KMS-11 (cell line): ENCODE measurements at regions not wholly inside any gene's neighbourhood (a gene's known extent, or its start where the extent isn't known, plus 50 kb on each side); places are given as distances from the start of the nearest gene placed in this dataset.

Experiments used
- H2AFZ ChIP-seq: fragments of 200-600 bp; sonication (generic); 2 replicates; pipeline ENCODE4 v1.6.1; 2016; ENCODE audit warnings: antibody characterized with exemption, mixed run types, low read depth
- H3K27ac ChIP-seq: fragments of 200-600 bp; sonication (generic); 2 replicates; pipeline ENCODE4 v1.6.1; 2016; ENCODE audit warnings: mild to moderate bottlenecking, mixed run types
- H3K27me3 ChIP-seq: fragments of 200-600 bp; sonication (generic); 2 replicates; pipeline ENCODE4 v1.6.1; 2017; ENCODE audit warnings: mild to moderate bottlenecking, low read depth, mixed run types, moderate library complexity; ENCODE audit not compliant: insufficient read depth
- H3K36me3 ChIP-seq: fragments of 200-600 bp; sonication (generic); 2 replicates; pipeline ENCODE4 v1.6.1; 2017; ENCODE audit warnings: mild to moderate bottlenecking, mixed run types; ENCODE audit not compliant: insufficient read depth
- H3K4me1 ChIP-seq: fragments of 200-600 bp; sonication (generic); 2 replicates; pipeline ENCODE4 v1.6.1; 2016; ENCODE audit warnings: mild to moderate bottlenecking, low read depth, mixed run types; ENCODE audit not compliant: poor library complexity, severe bottlenecking
- H3K4me2 ChIP-seq: fragments of 200-600 bp; sonication (generic); 2 replicates; pipeline ENCODE4 v1.7.0; 2016; ENCODE audit warnings: mild to moderate bottlenecking, mixed run types
- H3K4me3 ChIP-seq: fragments of 200-600 bp; sonication (generic); IDR thresholded peaks from 2 replicates; pipeline ENCODE4 v1.6.1; 2017; ENCODE audit warnings: low read depth, low read length, mixed read lengths; ENCODE audit not compliant: insufficient read depth
- H3K79me2 ChIP-seq: fragments of 200-600 bp; sonication (generic); 2 replicates; pipeline ENCODE4 v1.6.1; 2016; ENCODE audit warnings: low read depth, mixed run types; ENCODE audit not compliant: insufficient read depth
- H3K9ac ChIP-seq: fragments of 200-600 bp; sonication (generic); 2 replicates; pipeline ENCODE4 v1.6.1; 2016; ENCODE audit warnings: mild to moderate bottlenecking, mixed run types
- H4K20me1 ChIP-seq: fragments of 200-600 bp; sonication (generic); 2 replicates; pipeline ENCODE4 v1.6.1; 2016; ENCODE audit warnings: mild to moderate bottlenecking, mixed run types; ENCODE audit not compliant: insufficient read depth
- CTCF ChIP-seq: fragments of 200-600 bp; sonication (generic); conservative IDR thresholded peaks from 2 replicates; pipeline ENCODE4 v1.6.1; 2017; ENCODE audit warnings: low read depth, mild to moderate bottlenecking, antibody characterized with exemption, low read length, moderate library complexity, mixed read lengths

GRCh38 chr4:1589098-1589497 is 95.0 kb downstream of the FAM53A start:
- no peak for TF ChIP-seq CTCF
- Histone ChIP-seq H3K9ac (no peak overlapping the region), H3K79me2 (no peaks in the 10 kb centered on the region), H3K27ac (no peak overlapping the region), H3K4me3 (no peak overlapping the region), H3K36me3 (no peaks in the 10 kb centered on the region), H3K4me1 (no peaks in the 10 kb centered on the region), H4K20me1 (no peaks in the 10 kb centered on the region), H3K4me2 (no peak overlapping the region), H3K27me3 (peaks cover 20% of the 10 kb centered on the region; the same call in 1 of the 2 replicates), H2AFZ (no peak overlapping the region)

GRCh38 chr4:1588306-1588705 is 95.8 kb downstream of the FAM53A start:
- Histone ChIP-seq H3K4me1 (no peaks in the 10 kb centered on the region), H3K4me2 (no peak overlapping the region), H3K79me2 (no peaks in the 10 kb centered on the region), H4K20me1 (no peaks in the 10 kb centered on the region), H3K27ac (no peak overlapping the region), H2AFZ (no peak overlapping the region), H3K4me3 (no peak overlapping the region), H3K36me3 (no peaks in the 10 kb centered on the region), H3K27me3 (peaks cover 23% of the 10 kb centered on the region; the same call in 1 of the 2 replicates), H3K9ac (no peak overlapping the region)
- no peak for TF ChIP-seq CTCF

- Histone ChIP-seq H2AFZ (no peak overlapping the region), H3K4me2 (no peak overlapping the region), H3K27me3 (peaks cover 18% of the 10 kb centered on the region; the same call in 1 of the 2 replicates), H4K20me1 (no peaks in the 10 kb centered on the region), H3K36me3 (no peaks in the 10 kb centered on the region), H3K9ac (no peak overlapping the region), H3K79me2 (no peaks in the 10 kb centered on the region), H3K27ac (no peak overlapping the region), H3K4me3 (no peak overlapping the region), H3K4me1 (no peaks in the 10 kb centered on the region)
- no peak for TF ChIP-seq CTCF
These were observed 99.6 kb downstream of the FAM53A start for GRCh38 chr4:1584498-1584897.

- Histone ChIP-seq H3K79me2 (no peaks in the 10 kb centered on the region), H2AFZ (no peak overlapping the region), H3K36me3 (no peaks in the 10 kb centered on the region), H3K27me3 (peaks cover 16% of the 10 kb centered on the region; the same call in 1 of the 2 replicates), H3K9ac (no peak overlapping the region), H3K27ac (no peak overlapping the region), H3K4me3 (no peak overlapping the region), H3K4me1 (no peaks in the 10 kb centered on the region), H4K20me1 (no peaks in the 10 kb centered on the region), H3K4me2 (no peak overlapping the region)
- TF ChIP-seq CTCF = no peak
These were observed 100.3 kb downstream of the FAM53A start for GRCh38 chr4:1583859-1584258.
